Activated CD8-positive, alpha-beta memory T cell treated with anti-CD3 and anti-CD28 coated beads for 48 hours (primary cell): ENCODE measurements at regions not wholly inside any gene's neighbourhood (a gene's known extent, or its start where the extent isn't known, plus 50 kb on each side); places are given as distances from the start of the nearest gene placed in this dataset.
"Not testable (repeated sequence)": the region's sequence is repeated elsewhere in the genome, so short reads cannot be mapped to it uniquely, and the experiment has no call there.

Source experiments
- DNase-seq, 3 experiments: peaks; one replicate each; pipeline ENCODE4 v3.0.0-alpha.2; 2020; ENCODE audit warnings: low read depth in 2 of 3, low spot score in 2 of 3

GRCh38 chr13:44668688-44669087, 92.6 kb upstream of the TSC22D1 start:
- DNase-seq, result no peak

GRCh38 chr13:44667943-44668342, 91.8 kb upstream of the TSC22D1 start:
- no peak for DNase-seq

- DNase-seq, result not testable (repeated sequence)
Measured at GRCh38 chr13:44666538-44666937, 90.4 kb upstream of the TSC22D1 start.

DNA sequence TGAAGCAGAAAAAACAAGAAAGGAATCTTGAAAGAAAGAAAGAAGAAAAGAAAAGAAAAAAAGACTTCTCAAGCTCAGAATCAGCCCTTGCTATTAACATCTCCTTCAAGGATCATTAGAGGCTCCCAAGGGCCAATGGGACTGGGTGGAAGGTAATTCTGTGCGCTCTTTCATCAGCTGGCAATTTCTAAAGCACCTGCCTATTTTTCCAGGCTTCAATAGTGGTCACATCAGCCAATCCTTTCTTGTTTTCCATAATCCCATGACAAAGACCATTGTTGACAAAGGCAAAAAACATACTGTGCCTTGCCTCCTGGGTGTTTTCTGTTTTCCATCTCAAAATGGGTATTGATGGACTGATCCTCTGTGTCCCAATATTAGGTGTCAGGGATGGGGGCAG, 88.2 kb upstream of the TSC22D1 start:
- no peak for DNase-seq

- no peak for DNase-seq
Measured at GRCh38 chr13:44662515-44662914, 86.4 kb upstream of the TSC22D1 start.

GRCh38 chr13:44661936-44662335, 85.8 kb upstream of the TSC22D1 start:
- DNase-seq, result no peak

GRCh38 chr13:44660050-44660449, 83.9 kb upstream of the TSC22D1 start:
- DNase-seq, result no peak

- no peak for DNase-seq
Measured at GRCh38 chr13:44652962-44653660, 77.0 kb upstream of the TSC22D1 start.

- no peak for DNase-seq
Measured at GRCh38 chr13:44652168-44652567, 76.0 kb upstream of the TSC22D1 start.

- DNase-seq, result no peak
Measured at GRCh38 chr13:44651724-44652123, 75.6 kb upstream of the TSC22D1 start.

DNA sequence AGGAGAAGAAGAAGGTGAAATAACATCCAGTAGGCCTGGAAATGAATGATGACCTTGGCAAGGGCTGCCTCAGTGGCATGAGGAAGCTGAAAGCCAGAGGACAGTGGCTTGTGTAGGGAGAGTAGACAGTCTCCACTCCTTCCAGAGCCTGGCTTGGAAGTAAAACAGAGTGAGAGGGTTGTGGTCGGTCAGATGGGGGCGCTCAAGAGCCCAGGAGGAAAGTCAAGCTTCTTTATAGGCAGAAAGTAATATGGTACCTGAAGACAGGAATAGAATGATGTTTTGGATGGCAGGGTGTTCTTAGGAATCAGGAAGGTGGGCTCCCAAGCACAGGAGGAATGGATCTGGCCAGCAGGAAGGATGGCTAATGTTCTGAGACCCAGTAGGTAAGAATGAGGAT, 75.1 kb upstream of the TSC22D1 start:
- DNase-seq, result no peak

- no peak for DNase-seq
Measured at GRCh38 chr13:44649834-44650233, 73.7 kb upstream of the TSC22D1 start.

- DNase-seq, result peak in 2 of 3 experiments; percentile 12 to 20
Measured at GRCh38 chr13:44649104-44649428, 72.9 kb upstream of the TSC22D1 start.

DNA sequence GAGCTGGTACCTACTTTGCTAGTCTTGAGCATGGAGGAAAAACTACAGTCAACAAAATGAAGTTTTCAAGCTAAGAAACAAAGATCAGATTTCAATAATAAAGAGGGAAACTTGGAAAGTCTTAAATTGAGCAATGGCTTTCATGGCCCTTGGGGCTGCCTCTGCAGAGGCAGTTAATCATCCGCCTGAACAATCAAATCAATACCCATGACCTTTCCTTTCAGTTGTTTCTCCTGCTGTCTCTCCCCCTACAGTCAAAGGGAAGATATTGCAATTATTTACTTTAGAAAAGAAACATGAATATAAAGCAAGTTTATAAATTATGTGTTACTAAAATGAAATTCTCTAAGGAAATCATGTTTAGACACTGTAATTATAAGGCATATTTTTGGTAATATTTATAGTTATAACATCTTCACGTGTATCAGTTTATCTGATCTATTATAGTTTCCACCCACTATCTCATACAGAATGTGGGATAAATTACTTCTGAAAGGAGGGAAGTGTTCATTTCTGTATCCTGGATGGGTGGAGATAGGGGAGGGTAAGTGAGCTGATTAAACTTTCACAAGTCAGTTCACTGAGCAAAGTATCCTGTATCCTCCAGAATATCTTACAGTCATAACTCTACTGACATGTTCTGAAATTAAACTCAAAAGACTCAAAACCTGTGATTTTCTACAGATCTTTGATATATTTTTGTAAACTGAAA, 72.4 kb upstream of the TSC22D1 start:
- no peak for DNase-seq

- DNase-seq, result not testable (repeated sequence)
Measured at GRCh38 chr13:44647560-44647959, 71.4 kb upstream of the TSC22D1 start.

GRCh38 chr13:44646044-44646443, 69.9 kb upstream of the TSC22D1 start:
- DNase-seq, result no peak

- DNase-seq, result no peak
Measured at GRCh38 chr13:44643256-44643655, 67.1 kb upstream of the TSC22D1 start.

- no peak for DNase-seq
Measured at GRCh38 chr13:44637581-44637980, 61.5 kb upstream of the TSC22D1 start.

DNA sequence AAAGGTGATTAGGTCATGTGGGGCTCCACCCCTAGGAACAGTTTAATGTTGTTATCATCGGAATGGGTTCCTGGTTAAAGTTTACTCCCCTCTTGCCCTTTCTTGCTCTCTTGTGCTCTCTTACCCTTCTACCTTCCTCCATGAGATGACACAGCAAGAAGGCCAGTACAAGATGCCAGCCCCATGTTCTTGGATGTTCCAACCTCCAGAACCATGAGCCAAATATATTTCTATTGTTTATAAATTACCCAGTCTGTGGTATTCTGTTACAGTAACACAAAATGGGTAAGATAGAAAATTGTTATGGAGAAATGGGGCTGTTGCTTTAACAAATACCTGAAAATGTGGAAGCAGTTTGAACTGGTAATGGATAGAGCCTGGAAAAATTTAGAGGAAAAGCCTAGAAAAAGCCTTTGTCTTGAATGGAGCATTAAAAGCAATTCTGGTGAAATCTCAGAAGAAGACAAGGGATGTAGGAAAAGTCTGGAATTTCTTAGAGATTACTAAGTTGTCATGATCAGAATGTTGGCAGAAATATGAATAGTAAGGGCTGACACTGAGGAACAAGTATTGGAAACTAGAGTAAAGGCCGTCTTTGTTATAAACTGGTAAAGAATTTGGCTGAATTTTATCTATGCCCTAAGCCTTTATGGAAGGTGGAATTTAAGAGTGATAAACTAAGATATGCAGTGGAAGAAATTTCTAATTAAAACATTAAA, 53.5 kb upstream of the TSC22D1 start:
- no peak for DNase-seq

DNA sequence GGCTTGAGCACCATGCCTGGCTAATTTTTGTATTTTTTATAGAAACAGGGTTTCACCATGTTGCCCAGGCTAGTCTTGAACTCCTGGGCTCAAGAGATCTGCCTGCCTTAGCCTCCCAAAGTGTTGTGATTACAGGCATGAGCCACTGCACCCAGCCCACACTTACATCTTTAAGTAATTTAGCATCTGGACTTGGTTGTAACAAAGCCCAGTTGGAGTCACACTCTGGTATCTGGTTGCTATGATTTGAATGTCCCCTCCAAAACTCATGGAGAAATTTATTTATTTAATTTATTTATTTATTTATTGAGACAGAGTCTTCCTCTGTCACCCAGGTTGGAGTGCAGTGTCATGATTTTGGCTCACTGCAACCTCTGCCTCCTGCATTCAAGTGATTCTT, 52.7 kb upstream of the TSC22D1 start:
- not testable (repeated sequence) for DNase-seq

GRCh38 chr13:44627441-44627840, 51.3 kb upstream of the TSC22D1 start:
- no peak for DNase-seq

DNA sequence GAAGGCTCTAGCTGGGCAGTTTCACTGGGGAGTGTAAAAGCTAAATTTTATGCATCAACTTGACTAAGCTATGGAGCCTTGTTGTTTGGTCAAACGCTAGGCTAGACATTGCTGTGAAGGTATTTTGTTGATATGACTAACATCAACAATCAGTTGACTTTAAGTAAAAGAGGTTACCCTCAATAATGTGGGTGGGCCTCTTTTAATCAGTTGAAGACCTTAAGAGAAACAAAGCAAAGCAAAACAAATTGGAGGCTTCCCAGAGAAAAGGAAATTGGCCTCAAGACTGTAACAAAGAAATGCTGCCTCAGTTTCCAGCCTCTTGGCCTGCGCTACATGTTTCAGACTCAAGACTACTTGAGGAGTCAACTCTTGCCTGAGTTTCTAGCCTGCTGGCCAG, 50.0 kb upstream of the TSC22D1 start:
- DNase-seq, result no peak
